HG03196 (cell line): ENCODE measurements at regions not wholly inside any gene's neighbourhood (a gene's known extent, or its start where the extent isn't known, plus 50 kb on each side); places are given as distances from the start of the nearest gene placed in this dataset.

ENCODE experiments used
- ATAC-seq: cut with Tn5 transposase; IDR thresholded peaks from one replicate; pipeline ENCODE4 v1.9.1; 2021; ENCODE audit not compliant: unreplicated experiment

GRCh38 chr5:20678814-20679298 is 690.9 kb upstream of the CDH18 start:
- no peak for ATAC-seq

DNA sequence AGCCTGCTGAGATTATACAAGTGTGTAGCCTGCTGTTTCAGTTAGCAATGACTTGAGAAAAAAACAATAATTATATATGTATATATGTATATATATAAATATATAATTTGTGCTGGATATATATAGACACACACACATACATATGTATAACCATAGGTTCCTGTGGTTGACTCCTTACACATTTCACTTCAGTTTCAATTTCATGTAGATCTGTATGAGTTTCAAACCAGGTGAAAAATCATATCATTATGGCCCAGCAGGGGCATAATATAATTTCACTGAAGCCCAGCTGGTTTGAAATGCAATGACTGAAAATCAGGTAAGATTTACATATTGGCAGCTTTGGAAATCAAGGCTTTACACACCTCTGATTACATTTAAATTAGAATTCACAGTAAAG is 690.4 kb upstream of the CDH18 start:
- ATAC-seq: no peak

DNA sequence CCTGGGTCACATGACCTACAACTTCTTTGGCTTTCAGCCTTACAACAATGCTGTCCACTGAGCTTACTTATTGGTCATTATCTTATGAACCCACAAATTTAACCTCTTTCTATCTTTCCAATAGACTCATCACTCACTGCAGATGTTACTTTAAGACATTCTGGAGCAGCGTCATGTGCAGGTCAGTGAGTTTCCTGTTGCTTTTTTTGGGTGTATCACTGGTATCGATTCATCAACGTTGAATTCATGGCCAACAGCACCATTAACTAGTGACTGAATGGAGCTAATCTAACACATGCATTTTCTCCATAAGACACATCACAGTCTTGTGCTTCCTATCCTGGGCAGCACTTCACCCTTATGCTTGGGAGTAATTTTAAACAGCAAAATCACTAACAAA is 672.6 kb upstream of the CDH18 start:
- no peak for ATAC-seq

GRCh38 chr5:20656262-20656661 is 668.3 kb upstream of the CDH18 start:
- no peak for ATAC-seq

DNA sequence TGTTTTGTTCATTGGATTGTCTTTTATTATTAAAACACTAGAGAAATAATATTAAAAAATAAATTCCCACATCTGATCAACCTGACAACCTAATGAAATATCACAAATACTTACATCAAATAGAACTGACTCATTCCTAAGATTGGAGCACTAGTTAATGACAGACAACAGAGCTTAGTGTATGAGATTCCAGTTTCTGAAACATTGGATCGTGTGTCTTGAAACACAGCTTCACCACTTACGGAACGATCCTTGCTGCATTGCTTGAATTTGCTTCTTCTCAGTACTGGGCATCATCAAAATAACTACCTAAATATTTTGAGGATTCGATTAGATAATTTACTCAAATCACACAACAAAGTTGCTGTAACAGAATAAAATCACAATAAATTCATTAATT is 667.2 kb upstream of the CDH18 start:
- ATAC-seq: no peak

GRCh38 chr5:20654746-20655145 is 666.7 kb upstream of the CDH18 start:
- ATAC-seq: no peak

GRCh38 chr5:20654033-20654432 is 666.0 kb upstream of the CDH18 start:
- no peak for ATAC-seq

GRCh38 chr5:20649966-20650365 is 662.0 kb upstream of the CDH18 start:
- no peak for ATAC-seq

DNA sequence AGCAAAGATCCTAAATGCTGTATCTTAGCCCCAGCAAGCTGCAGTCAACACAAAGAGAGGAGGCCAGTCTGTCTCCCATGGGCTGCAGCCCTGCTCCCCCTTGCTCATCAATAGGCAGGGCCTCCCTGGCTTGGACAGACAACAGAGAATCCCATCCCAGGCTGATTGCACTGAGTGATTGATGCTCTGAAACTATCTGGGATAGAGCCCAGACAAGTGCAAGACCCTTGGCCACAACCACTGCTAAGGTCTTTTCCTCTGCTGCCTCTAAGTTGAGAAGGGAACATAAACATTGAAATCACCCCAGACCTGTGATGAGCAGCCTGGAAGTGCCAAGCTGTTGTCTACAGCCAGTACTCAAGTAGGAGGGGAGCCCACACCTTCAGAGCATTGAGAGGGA is 661.0 kb upstream of the CDH18 start:
- no peak for ATAC-seq

GRCh38 chr5:20636686-20637085 is 648.7 kb upstream of the CDH18 start:
- no peak for ATAC-seq

DNA sequence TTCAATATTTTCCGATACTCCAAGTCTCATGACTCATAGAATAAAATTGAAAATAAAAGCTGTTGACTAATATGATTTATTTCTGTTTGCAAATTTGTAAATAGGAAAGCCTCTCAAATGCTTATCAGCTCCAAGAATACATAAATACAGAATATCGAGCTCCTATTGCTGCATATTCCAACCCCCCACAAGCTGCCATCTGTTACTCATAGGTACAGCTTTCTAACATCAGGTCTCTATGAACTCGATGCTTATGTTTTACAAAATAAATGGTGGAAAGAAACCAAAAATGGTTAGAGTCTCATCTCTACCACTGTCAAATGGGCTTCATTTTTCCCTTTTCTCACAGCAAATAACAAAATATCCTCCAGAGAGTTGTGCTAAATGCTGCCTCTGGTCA is 631.6 kb upstream of the CDH18 start:
- no peak for ATAC-seq

GRCh38 chr5:20618340-20618739 is 630.3 kb upstream of the CDH18 start:
- ATAC-seq: no peak

DNA sequence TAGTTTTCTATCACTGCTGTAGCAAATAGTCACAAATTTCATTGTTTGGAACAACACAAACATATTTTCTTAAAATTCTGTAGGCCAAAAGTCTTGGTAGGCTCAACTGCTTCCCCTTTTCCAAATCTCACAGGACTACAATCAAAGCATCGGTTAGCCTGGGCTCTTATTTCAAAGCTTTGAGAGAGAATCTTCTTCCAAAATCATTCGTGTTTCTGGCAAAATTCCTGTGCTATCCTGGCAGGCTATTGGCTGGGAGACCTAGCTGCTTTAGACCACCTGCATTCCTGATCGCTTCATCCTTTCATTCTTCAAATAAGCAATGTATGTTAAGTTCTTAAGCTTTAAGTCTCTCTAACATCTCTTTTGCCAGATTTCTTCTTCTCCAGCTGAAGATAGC is 629.8 kb upstream of the CDH18 start:
- no peak for ATAC-seq

DNA sequence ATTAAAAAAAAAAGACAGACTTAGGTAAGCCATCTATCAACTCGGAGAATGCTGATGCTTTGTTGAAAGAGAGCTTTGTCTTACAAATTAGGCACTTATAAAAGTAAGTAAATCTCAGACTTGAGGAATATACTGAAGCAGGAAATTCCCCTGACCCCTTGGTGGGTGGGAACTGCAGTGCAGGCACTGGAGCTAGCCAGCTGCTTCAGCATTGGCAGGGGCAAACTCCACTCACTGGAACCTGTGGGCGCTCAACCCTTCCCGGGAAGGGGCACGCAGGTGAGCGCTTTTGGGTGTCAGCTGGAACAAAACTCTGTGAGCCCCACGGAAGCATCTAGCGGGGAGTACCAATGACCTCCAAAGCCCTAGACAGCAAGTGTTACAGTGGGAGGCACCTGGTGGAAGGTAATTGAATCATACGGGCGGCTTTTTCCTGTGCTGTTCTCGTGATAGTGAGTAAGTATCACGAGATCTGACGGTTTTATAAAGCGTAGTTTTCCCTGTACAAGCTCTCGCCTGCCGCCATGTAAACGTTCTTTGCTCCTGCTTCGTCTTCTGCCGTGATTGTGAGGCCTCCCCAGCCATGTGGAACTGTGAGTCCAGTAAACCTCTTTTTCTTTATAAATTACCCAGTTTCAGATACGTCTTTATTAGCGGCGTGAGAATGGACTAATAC is 628.0 kb upstream of the CDH18 start:
- ATAC-seq: no peak

GRCh38 chr5:20611620-20612019 is 623.6 kb upstream of the CDH18 start:
- no peak for ATAC-seq

DNA sequence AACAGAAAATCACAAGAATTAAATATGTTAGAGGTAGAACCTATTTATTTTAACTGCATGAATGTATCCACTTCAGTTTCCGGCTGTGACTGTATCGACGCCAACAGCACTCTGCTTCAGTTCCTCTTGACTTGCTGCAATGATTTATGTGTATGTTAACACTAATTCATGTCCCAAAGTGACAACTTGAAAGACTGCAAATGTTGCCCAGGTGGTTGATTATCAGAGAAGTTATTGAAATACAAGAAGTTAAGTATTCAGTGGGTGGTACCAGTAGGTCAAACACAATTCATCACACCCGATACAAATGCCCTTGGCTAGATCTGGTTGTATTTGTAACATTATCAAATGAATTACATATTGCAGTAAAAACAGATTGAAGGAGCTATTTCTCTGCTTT is 622.7 kb upstream of the CDH18 start:
- ATAC-seq: no peak

GRCh38 chr5:20609126-20609525 is 621.1 kb upstream of the CDH18 start:
- no peak for ATAC-seq

DNA sequence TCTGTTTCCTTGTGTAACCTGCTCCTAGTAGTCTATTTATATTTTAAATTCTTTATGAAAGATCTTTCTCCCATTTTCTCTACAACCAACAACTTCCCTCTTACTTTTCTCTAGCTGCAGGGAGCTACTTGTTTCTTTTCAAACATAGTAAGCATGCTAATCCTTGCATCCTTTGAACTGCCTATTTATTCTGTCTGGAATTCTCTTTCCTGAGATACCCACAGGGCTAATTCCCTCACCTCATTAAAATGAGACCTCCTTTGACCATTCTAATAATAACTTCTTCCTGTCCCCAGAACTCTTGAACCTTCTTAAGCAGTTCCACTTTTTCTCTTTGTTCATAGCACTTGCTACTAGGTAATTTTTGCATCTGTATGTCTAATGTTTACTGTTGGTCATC is 620.6 kb upstream of the CDH18 start:
- ATAC-seq: no peak

DNA sequence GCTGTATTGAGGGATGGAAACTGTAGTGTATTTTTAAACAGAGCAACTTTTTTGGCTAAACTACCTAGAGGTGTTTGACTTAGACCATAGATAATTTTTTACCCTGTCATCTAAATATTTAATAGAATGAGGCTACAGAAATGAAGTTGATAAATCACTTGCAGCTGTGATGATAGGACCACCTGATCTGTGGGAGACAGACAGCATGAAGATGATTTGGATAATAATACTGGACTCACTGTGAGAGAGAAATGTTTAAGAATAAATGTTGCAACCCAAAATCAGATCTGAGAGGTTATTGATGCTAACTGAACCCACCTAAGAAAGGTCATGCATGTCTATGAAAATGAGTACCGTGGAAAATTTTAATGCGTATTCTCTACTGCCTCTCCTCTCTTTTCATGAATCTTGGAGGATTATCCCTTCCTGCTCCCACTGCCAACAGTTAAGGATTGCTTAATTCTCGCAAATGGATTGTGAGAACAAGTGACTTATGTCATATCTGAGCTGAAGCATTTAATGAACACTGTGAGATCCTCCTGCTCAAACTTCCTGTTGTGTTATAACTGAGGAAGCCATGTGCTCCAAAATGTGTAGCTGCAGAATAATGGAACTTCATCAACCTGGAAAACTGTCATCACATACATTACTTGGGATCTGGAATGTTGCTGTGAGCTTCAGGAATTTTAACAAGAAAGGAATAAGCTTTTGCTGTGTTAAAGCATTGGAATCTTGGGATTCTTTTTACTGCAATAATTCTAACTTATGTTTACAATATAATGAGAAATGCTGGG is 617.9 kb upstream of the CDH18 start:
- ATAC-seq: no peak

DNA sequence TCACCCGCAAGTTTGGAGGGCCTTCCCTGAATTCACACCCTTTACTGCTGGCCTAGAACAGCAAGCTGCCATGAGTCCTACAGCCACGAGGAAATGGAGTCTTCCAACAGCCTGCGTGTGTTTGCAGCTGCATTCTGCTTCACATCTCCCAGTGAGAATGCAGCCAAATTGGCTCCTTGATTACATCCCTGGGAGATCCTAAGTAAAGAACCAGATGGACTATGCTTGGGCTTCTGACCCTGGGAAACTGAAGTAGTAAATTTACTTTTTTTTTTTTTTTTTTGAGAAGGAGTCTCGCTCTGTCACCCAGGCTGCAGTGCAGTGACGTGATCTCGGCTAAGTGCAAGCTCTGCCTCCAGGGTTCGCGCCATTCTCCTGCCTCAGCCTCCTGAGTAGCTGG is 617.0 kb upstream of the CDH18 start:
- no peak for ATAC-seq

- no peak for ATAC-seq
Measured at GRCh38 chr5:20601678-20602100, 613.7 kb upstream of the CDH18 start.

GRCh38 chr5:20590356-20590755 is 602.4 kb upstream of the CDH18 start:
- no peak for ATAC-seq

DNA sequence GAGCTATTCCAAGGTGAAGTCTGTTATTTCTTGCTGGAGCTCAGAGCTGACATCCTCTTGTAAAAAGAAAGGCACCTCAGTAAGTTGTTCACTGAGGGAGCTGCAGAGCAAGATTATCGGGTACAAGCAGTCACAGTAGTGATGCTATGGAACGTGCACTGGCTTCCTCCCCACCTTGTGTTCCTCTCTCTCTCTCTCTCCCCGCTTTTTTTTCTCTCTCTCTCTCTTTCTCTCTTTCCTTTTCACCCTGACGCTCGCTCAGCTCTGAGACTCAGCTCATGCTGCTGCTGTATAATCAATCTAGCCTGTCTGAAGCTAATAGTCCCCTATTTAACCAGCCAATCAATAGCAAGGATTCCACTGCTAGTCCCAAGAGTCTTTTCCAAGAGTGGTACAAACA is 587.6 kb upstream of the CDH18 start:
- ATAC-seq: no peak
